ENCODE measurements at regions not wholly inside any gene's neighbourhood (a gene's known extent, or its start where the extent isn't known, plus 50 kb on each side); places are given as distances from the start of the nearest gene placed in this dataset.

GRCh38 chr7:138289082-138289481, 171.0 kb upstream of the TRIM24 start:
- no peak for TF ChIP-seq CTCF (conservative IDR thresholded peaks at IDR 0.05; ENCODE audit: low read length)
- TF ChIP-seq EZH2phosphoT487 (IDR thresholded peaks at IDR 0.05; ENCODE audit: borderline replicate concordance): no peak
